ENCODE measurements at regions not wholly inside any gene's neighbourhood (a gene's known extent, or its start where the extent isn't known, plus 50 kb on each side); places are given as distances from the start of the nearest gene placed in this dataset.

GRCh38 chr13:104057861-104058260 is 991.6 kb upstream of the SLC10A2 start:
- H3K27me3 ChIP-seq (ENCODE audit: control insufficient read depth in 5 of 5, insufficient read depth in 4 of 5, low read length in 5 of 5), result no peaks in the 10 kb centered on the region

GRCh38 chr13:104045907-104046306 is 979.7 kb upstream of the SLC10A2 start:
- Histone ChIP-seq H3K36me3 (ENCODE audit: control insufficient read depth in 5 of 5, insufficient read depth in 5 of 5, low read length in 5 of 5) (no peaks in the 10 kb centered on the region), H3K27me3 (ENCODE audit: control insufficient read depth in 5 of 5, insufficient read depth in 4 of 5, low read length in 5 of 5) (no peaks in the 10 kb centered on the region), H3K9me3 (ENCODE audit: control insufficient read depth in 5 of 5, low read length in 5 of 5) (no peaks in the 10 kb centered on the region), H3K9ac (ENCODE audit: low read length in 5 of 5) (no peak overlapping the region), H3K4me3 (ENCODE audit: low read depth in 1 of 5, low read length in 5 of 5) (no peak overlapping the region), H3K4me1 (ENCODE audit: control insufficient read depth in 5 of 5, insufficient read depth in 5 of 5, low read length in 5 of 5) (no peaks in the 10 kb centered on the region), H3K27ac (ENCODE audit: low read depth, low read length) (no peak overlapping the region)

More at GRCh38 chr13:104057861-104058260, 991.6 kb upstream of the SLC10A2 start:
- Histone ChIP-seq H3K27ac (ENCODE audit: low read depth, low read length) (no peak overlapping the region), H3K4me1 (ENCODE audit: control insufficient read depth in 5 of 5, insufficient read depth in 5 of 5, low read length in 5 of 5) (no peaks in the 10 kb centered on the region), H3K9ac (ENCODE audit: low read length in 5 of 5) (no peak overlapping the region), H3K9me3 (ENCODE audit: control insufficient read depth in 5 of 5, low read length in 5 of 5) (peaks cover 0 to 2% (median 0%) of the 10 kb centered on the region in 5 donors), H3K4me3 (ENCODE audit: low read depth in 1 of 5, low read length in 5 of 5) (no peak overlapping the region), H3K36me3 (ENCODE audit: control insufficient read depth in 5 of 5, insufficient read depth in 5 of 5, low read length in 5 of 5) (no peaks in the 10 kb centered on the region)

- no peaks in the 10 kb centered on the region for H3K4me1 ChIP-seq (ENCODE audit: control insufficient read depth in 5 of 5, insufficient read depth in 5 of 5, low read length in 5 of 5)
- H3K9ac ChIP-seq (ENCODE audit: low read length in 5 of 5), result no peak overlapping the region
- no peak overlapping the region for H3K4me3 ChIP-seq (ENCODE audit: low read depth in 1 of 5, low read length in 5 of 5)
- no peak overlapping the region for H3K27ac ChIP-seq (ENCODE audit: low read depth, low read length)
- H3K36me3 ChIP-seq (ENCODE audit: control insufficient read depth in 5 of 5, insufficient read depth in 5 of 5, low read length in 5 of 5), result no peaks in the 10 kb centered on the region
- peaks cover 0 to 4% (median 0%) of the 10 kb centered on the region in 5 donors for H3K9me3 ChIP-seq (ENCODE audit: control insufficient read depth in 5 of 5, low read length in 5 of 5)
- no peaks in the 10 kb centered on the region for H3K27me3 ChIP-seq (ENCODE audit: control insufficient read depth in 5 of 5, insufficient read depth in 4 of 5, low read length in 5 of 5)
Measured at GRCh38 chr13:104043184-104043583, 977.0 kb upstream of the SLC10A2 start.

- no peak overlapping the region for H3K27ac ChIP-seq (ENCODE audit: low read depth, low read length)
- H3K36me3 ChIP-seq (ENCODE audit: control insufficient read depth in 5 of 5, insufficient read depth in 5 of 5, low read length in 5 of 5), result no peaks in the 10 kb centered on the region
Measured at GRCh38 chr13:104034891-104035290, 968.7 kb upstream of the SLC10A2 start.

DNA sequence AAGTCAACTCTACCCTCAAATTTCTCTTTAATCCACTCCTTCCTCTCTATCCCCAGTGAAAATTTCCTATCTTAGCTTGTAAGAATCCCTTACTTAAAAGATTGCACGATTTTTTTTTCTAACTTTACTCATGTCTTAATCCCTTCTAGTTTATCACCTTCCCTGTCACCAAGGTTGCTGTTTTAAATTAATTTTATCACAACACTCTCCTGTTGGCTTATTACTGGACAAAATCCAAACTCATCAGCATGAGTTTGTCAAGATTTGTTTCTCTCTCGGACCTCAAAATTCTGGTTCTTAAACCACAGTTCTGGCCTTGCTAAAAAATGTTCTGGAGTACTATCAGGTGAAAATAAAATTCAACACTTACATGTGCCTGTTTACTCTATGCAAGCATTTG is 959.1 kb upstream of the SLC10A2 start:
- no peak overlapping the region for H3K4me3 ChIP-seq (ENCODE audit: low read depth in 1 of 5, low read length in 5 of 5)
- H3K4me1 ChIP-seq (ENCODE audit: control insufficient read depth in 5 of 5, insufficient read depth in 5 of 5, low read length in 5 of 5), result no peaks in the 10 kb centered on the region
- H3K27ac ChIP-seq (ENCODE audit: low read depth, low read length), result no peak overlapping the region
- no peaks in the 10 kb centered on the region for H3K27me3 ChIP-seq (ENCODE audit: control insufficient read depth in 5 of 5, insufficient read depth in 4 of 5, low read length in 5 of 5)
- no peaks in the 10 kb centered on the region for H3K36me3 ChIP-seq (ENCODE audit: control insufficient read depth in 5 of 5, insufficient read depth in 5 of 5, low read length in 5 of 5)
- H3K9me3 ChIP-seq (ENCODE audit: control insufficient read depth in 5 of 5, low read length in 5 of 5), result no peaks in the 10 kb centered on the region
- no peak overlapping the region for H3K9ac ChIP-seq (ENCODE audit: low read length in 5 of 5)

More at GRCh38 chr13:104034891-104035290, 968.7 kb upstream of the SLC10A2 start:
- no peaks in the 10 kb centered on the region for H3K27me3 ChIP-seq (ENCODE audit: control insufficient read depth in 5 of 5, insufficient read depth in 4 of 5, low read length in 5 of 5)
- peaks cover 0 to 4% (median 0%) of the 10 kb centered on the region in 5 donors for H3K9me3 ChIP-seq (ENCODE audit: control insufficient read depth in 5 of 5, low read length in 5 of 5)
- H3K9ac ChIP-seq (ENCODE audit: low read length in 5 of 5), result no peak overlapping the region
- no peaks in the 10 kb centered on the region for H3K4me1 ChIP-seq (ENCODE audit: control insufficient read depth in 5 of 5, insufficient read depth in 5 of 5, low read length in 5 of 5)
- no peak overlapping the region for H3K4me3 ChIP-seq (ENCODE audit: low read depth in 1 of 5, low read length in 5 of 5)

DNA sequence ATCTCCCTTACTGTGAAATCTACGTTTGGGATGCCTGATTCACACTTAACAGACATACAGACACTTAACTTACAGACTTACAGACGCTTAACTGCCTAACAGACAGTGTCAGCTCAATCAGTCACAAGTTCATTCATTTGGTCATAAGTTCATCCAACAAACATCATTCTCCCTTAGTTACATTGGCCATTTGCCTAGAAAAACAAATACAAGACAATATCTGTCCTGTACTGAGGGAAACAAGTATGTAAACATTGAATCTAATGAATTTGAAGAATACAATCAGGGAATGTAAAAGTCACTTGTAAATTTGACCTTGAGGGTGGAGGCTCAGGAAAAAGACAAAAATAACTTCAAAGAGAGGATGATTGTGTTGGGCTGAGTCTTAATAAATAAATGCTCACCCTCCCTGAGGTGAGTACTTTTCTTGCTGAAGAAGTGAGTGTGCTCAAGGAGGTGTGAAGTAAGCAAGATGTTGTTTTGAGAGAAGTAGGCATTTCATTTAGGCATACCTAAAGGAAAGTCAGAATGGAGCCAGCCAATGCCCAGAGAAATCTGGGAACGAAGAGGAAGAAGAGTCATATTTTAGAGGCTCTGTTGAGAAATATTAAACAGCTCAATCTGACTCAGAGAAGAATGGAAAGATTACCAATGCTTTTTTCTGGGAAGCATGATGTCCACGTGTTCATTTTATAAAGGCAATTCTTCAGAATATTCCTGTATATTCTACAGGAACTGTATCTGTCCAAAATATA is 958.4 kb upstream of the SLC10A2 start:
- Histone ChIP-seq H3K9me3 (ENCODE audit: control insufficient read depth in 5 of 5, low read length in 5 of 5) (no peaks in the 10 kb centered on the region), H3K4me3 (ENCODE audit: low read depth in 1 of 5, low read length in 5 of 5) (no peak overlapping the region), H3K36me3 (ENCODE audit: control insufficient read depth in 5 of 5, insufficient read depth in 5 of 5, low read length in 5 of 5) (no peaks in the 10 kb centered on the region), H3K27ac (ENCODE audit: low read depth, low read length) (no peak overlapping the region), H3K4me1 (ENCODE audit: control insufficient read depth in 5 of 5, insufficient read depth in 5 of 5, low read length in 5 of 5) (no peaks in the 10 kb centered on the region), H3K9ac (ENCODE audit: low read length in 5 of 5) (no peak overlapping the region), H3K27me3 (ENCODE audit: control insufficient read depth in 5 of 5, insufficient read depth in 4 of 5, low read length in 5 of 5) (no peaks in the 10 kb centered on the region)

DNA sequence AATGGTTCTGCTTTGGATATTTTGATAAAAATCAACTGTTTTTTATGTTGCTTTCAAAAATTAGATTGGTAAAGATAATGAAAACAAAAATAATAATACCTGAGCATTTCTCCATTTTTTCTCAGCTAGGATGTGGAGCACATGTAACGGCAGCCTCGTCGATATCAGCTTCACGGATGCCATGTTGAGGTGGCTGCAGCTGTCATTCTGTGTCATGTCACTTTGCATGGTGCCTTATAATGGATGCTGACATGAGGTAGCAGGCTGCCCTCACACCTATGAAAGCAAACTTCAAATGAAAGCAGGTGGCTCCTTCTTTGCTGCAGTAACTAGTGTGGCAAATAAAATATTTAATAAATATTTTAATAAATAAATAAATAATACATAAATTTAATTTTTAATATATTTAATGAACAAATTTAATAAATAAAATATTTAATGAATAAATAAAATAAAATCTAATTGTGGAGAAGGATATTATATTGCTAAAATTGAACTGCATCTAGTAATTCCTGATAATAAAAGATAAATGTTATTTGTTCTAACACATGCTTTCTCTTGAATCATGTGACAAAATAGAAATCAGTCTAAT is 955.7 kb upstream of the SLC10A2 start:
- Histone ChIP-seq H3K36me3 (ENCODE audit: control insufficient read depth in 5 of 5, insufficient read depth in 5 of 5, low read length in 5 of 5) (no peaks in the 10 kb centered on the region), H3K9ac (ENCODE audit: low read length in 5 of 5) (no peak overlapping the region), H3K27me3 (ENCODE audit: control insufficient read depth in 5 of 5, insufficient read depth in 4 of 5, low read length in 5 of 5) (no peaks in the 10 kb centered on the region), H3K4me1 (ENCODE audit: control insufficient read depth in 5 of 5, insufficient read depth in 5 of 5, low read length in 5 of 5) (no peaks in the 10 kb centered on the region), H3K9me3 (ENCODE audit: control insufficient read depth in 5 of 5, low read length in 5 of 5) (no peaks in the 10 kb centered on the region), H3K27ac (ENCODE audit: low read depth, low read length) (no peak overlapping the region), H3K4me3 (ENCODE audit: low read depth in 1 of 5, low read length in 5 of 5) (no peak overlapping the region)

GRCh38 chr13:104017317-104017716 is 951.1 kb upstream of the SLC10A2 start:
- H3K4me3 ChIP-seq (ENCODE audit: low read depth in 1 of 5, low read length in 5 of 5), result no peak overlapping the region
- H3K4me1 ChIP-seq (ENCODE audit: control insufficient read depth in 5 of 5, insufficient read depth in 5 of 5, low read length in 5 of 5), result no peaks in the 10 kb centered on the region
- H3K9ac ChIP-seq (ENCODE audit: low read length in 5 of 5), result no peak overlapping the region
- H3K9me3 ChIP-seq (ENCODE audit: control insufficient read depth in 5 of 5, low read length in 5 of 5), result no peaks in the 10 kb centered on the region
- no peaks in the 10 kb centered on the region for H3K36me3 ChIP-seq (ENCODE audit: control insufficient read depth in 5 of 5, insufficient read depth in 5 of 5, low read length in 5 of 5)
- H3K27me3 ChIP-seq (ENCODE audit: control insufficient read depth in 5 of 5, insufficient read depth in 4 of 5, low read length in 5 of 5), result no peaks in the 10 kb centered on the region
- no peak overlapping the region for H3K27ac ChIP-seq (ENCODE audit: low read depth, low read length)

DNA sequence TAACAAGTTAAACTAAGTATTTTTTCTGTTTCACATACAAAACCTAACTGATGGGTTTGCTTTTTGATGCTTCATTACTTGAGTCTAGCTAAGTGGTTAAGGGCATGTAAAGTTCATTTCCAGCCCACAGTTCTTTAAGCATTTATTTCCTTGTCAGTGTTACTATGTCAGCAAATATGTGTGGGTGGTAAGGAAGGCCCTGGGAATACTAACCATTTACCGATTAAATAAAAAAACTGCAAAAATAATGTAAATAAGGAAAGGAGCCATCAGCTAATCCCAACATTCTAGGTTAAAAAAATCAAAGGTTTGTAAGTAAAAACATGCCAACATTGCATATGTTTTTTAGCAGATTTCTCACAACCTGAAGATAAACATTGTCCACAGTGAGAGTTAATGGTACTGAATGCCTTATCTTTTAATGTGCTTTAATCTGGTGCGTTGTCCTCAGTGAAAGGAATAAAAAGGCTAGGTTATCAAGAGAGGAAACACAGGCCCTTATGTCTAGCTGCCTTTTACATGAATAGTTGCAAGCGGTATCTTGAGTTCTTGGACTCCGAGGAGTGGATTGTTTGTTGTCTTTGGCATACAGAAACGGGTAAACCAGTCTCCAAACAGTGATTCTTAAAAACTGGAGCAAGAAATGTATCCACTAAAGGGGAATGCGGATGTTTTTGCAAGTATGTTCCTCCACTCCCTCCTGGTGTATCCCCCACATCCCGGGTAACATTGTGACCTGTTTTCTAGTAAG is 949.6 kb upstream of the SLC10A2 start:
- no peaks in the 10 kb centered on the region for H3K4me1 ChIP-seq (ENCODE audit: control insufficient read depth in 5 of 5, insufficient read depth in 5 of 5, low read length in 5 of 5)
- no peaks in the 10 kb centered on the region for H3K27me3 ChIP-seq (ENCODE audit: control insufficient read depth in 5 of 5, insufficient read depth in 4 of 5, low read length in 5 of 5)
- H3K9me3 ChIP-seq (ENCODE audit: control insufficient read depth in 5 of 5, low read length in 5 of 5), result no peaks in the 10 kb centered on the region
- no peak overlapping the region for H3K9ac ChIP-seq (ENCODE audit: low read length in 5 of 5)
- no peak overlapping the region for H3K4me3 ChIP-seq (ENCODE audit: low read depth in 1 of 5, low read length in 5 of 5)
- no peaks in the 10 kb centered on the region for H3K36me3 ChIP-seq (ENCODE audit: control insufficient read depth in 5 of 5, insufficient read depth in 5 of 5, low read length in 5 of 5)
- no peak overlapping the region for H3K27ac ChIP-seq (ENCODE audit: low read depth, low read length)

Data from subcutaneous abdominal adipose tissue (tissue), 5 donors.